Left lung (tissue), 4 donors: ENCODE measurements at regions not wholly inside any gene's neighbourhood (a gene's known extent, or its start where the extent isn't known, plus 50 kb on each side); places are given as distances from the start of the nearest gene placed in this dataset.

Experiments
- ATAC-seq: fragments of 200-7000 bp; cut with Tn5 transposase; one replicate; pipeline ENCODE4 v1.9.1; 2020; ENCODE audit warnings: moderate library complexity
- DNase-seq, 4 donors: peaks; one replicate each; pipeline ENCODE4 v3.0.0-alpha.2; 2013 to 2020
- H3K27ac ChIP-seq, 2 donors: fragments of 200-600 bp; sonication (generic) in 1 of 2; one replicate each; pipeline versions ENCODE4 v1.5.0 to v1.8.0; 2020 to 2021
- H3K27me3 ChIP-seq, 2 donors: fragments of 200-600 bp; sonication (generic) in 1 of 2; one replicate each; pipeline versions ENCODE4 v1.5.0 to v1.8.0; 2020 to 2021
- H3K36me3 ChIP-seq, 2 donors: fragments of 200-600 bp; sonication (generic) in 1 of 2; one replicate each; pipeline versions ENCODE4 v1.5.0 to v1.8.0; 2020 to 2021
- H3K4me1 ChIP-seq, 2 donors: fragments of 200-600 bp; one replicate each; pipeline ENCODE4 v1.8.0; 2021
- H3K4me3 ChIP-seq, 2 donors: fragments of 200-600 bp; sonication (generic) in 1 of 2; one replicate each; pipeline versions ENCODE4 v1.5.0 to v1.8.0; 2020 to 2021; ENCODE audit warnings: mild to moderate bottlenecking in 1 of 2
- H3K9me3 ChIP-seq, 2 donors: fragments of 200-600 bp; sonication (generic) in 1 of 2; one replicate each; pipeline versions ENCODE4 v1.5.0 to v1.8.0; 2020 to 2021
- CTCF ChIP-seq, 2 donors: fragments of 200-600 bp; sonication (generic) in 1 of 2; IDR thresholded peaks; one replicate each; pipeline versions ENCODE4 v1.5.0 to v1.8.0; 2021; ENCODE audit warnings: antibody characterized with exemption in 2 of 2
- intact Hi-C, 2 donors: fragments of 100-400 bp; cut with DNase I; formaldehyde crosslinking; loops; one replicate each; pipeline versions ENCODE4 v1.11.2 to v1.14.2; 2022
- donor health status: DM: no; HTN: yes; CAD: no.
- donor health status: DM: no; HTN: no; CAD: no.

GRCh38 chr2:7539760-7540159, 622.5 kb downstream of the RNF144A start:
- TF ChIP-seq CTCF (IDR thresholded peaks at IDR 0.05), result no peak
- no peaks in the 10 kb centered on the region for H3K27me3 ChIP-seq
- H3K9me3 ChIP-seq, result no peaks in the 10 kb centered on the region
- H3K4me3 ChIP-seq, result no peak overlapping the region
- no peaks in the 10 kb centered on the region for H3K4me1 ChIP-seq
- DNase-seq (no peak), ATAC-seq (no peak)
- H3K27ac ChIP-seq, result no peak overlapping the region
- intact Hi-C loops, result no loop called here
- no peaks in the 10 kb centered on the region for H3K36me3 ChIP-seq

GRCh38 chr2:7552825-7553570, 635.8 kb downstream of the RNF144A start:
- DNase-seq (no peak), ATAC-seq (no peak)
- Histone ChIP-seq H3K4me3 (no peak overlapping the region), H3K4me1 (no peaks in the 10 kb centered on the region), H3K36me3 (no peaks in the 10 kb centered on the region), H3K27ac (no peak overlapping the region), H3K27me3 (no peaks in the 10 kb centered on the region), H3K9me3 (no peaks in the 10 kb centered on the region)
- intact Hi-C loops, result no loop called here
- TF ChIP-seq CTCF (IDR thresholded peaks at IDR 0.05), result no peak

GRCh38 chr2:7555260-7555659, 638.0 kb downstream of the RNF144A start:
- H3K4me1 ChIP-seq, result no peaks in the 10 kb centered on the region
- TF ChIP-seq CTCF (IDR thresholded peaks at IDR 0.05), result no peak
- no peaks in the 10 kb centered on the region for H3K9me3 ChIP-seq
- intact Hi-C loops, result no loop called here
- DNase-seq (no peak), ATAC-seq (no peak)
- H3K27ac ChIP-seq, result no peak overlapping the region
- no peaks in the 10 kb centered on the region for H3K27me3 ChIP-seq
- H3K36me3 ChIP-seq, result no peaks in the 10 kb centered on the region
- no peak overlapping the region for H3K4me3 ChIP-seq

GRCh38 chr2:7557376-7557775, 640.2 kb downstream of the RNF144A start:
- ATAC-seq, result no peak
- intact Hi-C loops, result no loop called here

GRCh38 chr2:7559791-7560190, 642.6 kb downstream of the RNF144A start:
- ATAC-seq (no peak), DNase-seq (no peak)
- no peaks in the 10 kb centered on the region for H3K9me3 ChIP-seq
- no peak overlapping the region for H3K4me3 ChIP-seq
- intact Hi-C loops, result no loop called here
- no peak for TF ChIP-seq CTCF (IDR thresholded peaks at IDR 0.05)
- no peaks in the 10 kb centered on the region for H3K27me3 ChIP-seq
- no peaks in the 10 kb centered on the region for H3K4me1 ChIP-seq
- no peak overlapping the region for H3K27ac ChIP-seq
- no peaks in the 10 kb centered on the region for H3K36me3 ChIP-seq

More at GRCh38 chr2:7557376-7557775, 640.2 kb downstream of the RNF144A start:
- no peaks in the 10 kb centered on the region for H3K27me3 ChIP-seq
- H3K36me3 ChIP-seq, result no peaks in the 10 kb centered on the region
- DNase-seq, result no peak
- TF ChIP-seq CTCF (IDR thresholded peaks at IDR 0.05), result no peak
- no peaks in the 10 kb centered on the region for H3K9me3 ChIP-seq
- no peaks in the 10 kb centered on the region for H3K4me1 ChIP-seq
- no peak overlapping the region for H3K4me3 ChIP-seq
- H3K27ac ChIP-seq, result no peak overlapping the region
